ENCODE measurements at regions not wholly inside any gene's neighbourhood (a gene's known extent, or its start where the extent isn't known, plus 50 kb on each side); places are given as distances from the start of the nearest gene placed in this dataset.
"Not testable (repeated sequence)": the region's sequence is repeated elsewhere in the genome, so short reads cannot be mapped to it uniquely, and the experiment has no call there.

DNA sequence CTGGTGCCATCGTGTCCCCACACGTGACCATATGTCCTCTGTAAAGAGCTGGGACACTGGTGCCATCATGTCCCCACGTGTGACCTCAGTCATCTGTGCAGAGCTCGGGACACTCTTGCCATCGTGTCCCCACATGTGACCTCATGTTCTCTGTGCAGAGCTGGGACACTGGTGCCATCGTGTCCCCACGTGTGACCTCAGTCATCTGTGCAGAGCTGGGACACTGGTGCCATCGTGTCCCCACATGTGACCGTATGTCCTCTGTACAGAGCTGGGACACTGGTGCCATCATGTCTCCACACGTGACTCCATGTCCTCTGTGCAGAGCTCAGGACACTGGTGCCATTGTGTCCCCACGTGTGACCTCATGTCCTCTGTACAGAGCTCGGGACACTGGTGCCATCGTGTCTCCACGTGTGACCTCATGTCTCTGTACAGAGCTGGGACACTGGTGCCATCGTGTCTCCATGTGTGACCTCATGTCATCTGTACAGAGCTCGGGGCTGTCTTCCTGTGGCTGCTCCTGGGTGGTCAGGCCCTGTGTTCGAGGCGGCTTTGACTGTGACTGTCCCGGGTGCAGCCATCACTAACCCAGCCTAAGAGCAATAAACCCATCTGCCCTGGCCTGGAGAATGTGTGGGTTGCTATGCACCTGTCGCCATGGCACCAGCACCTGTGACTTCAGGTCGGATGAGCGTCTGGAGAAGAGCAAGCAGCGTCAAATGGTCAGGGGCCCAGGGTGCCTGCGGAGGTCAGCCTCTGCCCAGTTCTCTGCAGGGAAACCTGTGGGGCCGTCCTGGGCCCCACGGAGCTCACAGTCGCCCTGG, 334.4 kb downstream of the ADGRD1 start:
- Mint-ChIP-seq H3K4me3 (no peak overlapping the region), H3K36me3 (ENCODE audit: low read depth) (no peaks in the 10 kb centered on the region), H3K27ac (no peak overlapping the region), H3K4me1 (no peaks in the 10 kb centered on the region), H3K9me3 (no peaks in the 10 kb centered on the region), H3K27me3 (no peaks in the 10 kb centered on the region)
- no peak for DNase-seq
- ATAC-seq: no peak

DNA sequence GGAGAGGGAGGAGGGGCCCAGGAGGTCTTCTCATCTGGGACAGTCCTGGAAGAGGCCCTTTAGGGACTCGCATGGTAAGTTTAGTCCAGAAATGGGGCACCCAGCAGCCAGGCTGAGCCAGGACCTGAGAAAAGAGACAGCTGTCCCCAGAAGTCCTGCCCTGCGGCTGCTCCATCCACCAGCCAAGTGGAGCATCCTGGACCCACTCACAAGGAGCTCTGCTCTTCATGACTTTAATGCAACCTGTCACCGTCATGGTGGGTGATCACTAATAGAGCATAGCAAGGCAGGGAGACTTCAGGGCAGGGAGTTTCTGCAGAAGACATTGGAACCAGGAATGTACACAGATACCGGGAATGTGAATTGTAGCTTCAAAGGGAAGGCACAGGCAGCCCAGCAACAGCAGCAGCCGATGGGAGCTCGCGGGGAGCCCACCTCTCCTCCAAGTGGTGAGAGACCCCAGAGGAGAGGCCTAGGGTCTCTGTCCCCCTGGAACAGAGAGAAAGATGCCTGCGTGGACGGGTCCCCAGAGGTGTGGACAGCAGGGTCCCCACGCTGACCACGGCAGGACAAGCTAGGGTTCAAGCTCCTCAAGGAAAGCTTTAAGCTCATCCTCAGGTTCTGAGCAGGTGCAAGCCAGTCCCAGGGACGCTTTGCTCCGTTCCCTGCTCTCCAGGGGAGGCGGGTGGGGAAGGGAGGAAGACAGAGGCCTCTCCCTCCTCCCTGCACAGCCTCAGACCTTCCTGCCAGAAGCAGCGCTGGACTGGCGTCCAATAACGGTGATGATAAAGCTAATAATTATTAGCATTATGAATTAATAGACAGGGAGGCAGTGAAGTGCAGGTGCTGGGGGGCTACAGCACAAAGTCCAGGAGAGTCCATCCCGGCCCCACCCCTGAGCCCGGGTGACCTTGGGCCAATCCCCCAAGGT, 335.3 kb downstream of the ADGRD1 start:
- not testable (repeated sequence) for H3K36me3 Mint-ChIP-seq (ENCODE audit: low read depth); H3K9me3 Mint-ChIP-seq

DNA sequence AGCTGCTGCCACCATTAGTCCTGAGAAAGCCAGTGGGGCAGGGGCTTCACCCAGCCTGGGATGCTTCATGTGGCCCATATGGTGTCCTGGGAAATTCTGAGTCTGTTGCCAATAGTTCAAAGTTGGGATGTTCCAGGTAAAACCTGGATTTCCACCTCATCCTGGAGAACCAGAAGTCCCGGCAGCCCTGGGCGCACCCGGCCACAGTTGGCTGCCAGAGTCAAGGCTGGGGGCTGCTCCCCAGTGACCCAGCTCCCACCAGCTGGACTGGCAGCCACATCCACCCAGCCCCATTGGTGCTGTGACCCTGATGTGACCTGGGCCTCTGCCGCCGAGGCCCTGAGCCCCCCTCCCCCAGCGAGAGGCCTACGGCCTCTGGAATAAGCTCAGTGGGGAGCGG, 336.1 kb downstream of the ADGRD1 start:
- H3K27me3 Mint-ChIP-seq; H3K4me1 Mint-ChIP-seq; ATAC-seq; H3K36me3 Mint-ChIP-seq (ENCODE audit: low read depth); H3K4me3 Mint-ChIP-seq; DNase-seq; H3K9me3 Mint-ChIP-seq; H3K27ac Mint-ChIP-seq: not testable (repeated sequence)

More for the DNA sequence above, 335.3 kb downstream of the ADGRD1 start:
- not testable (repeated sequence) for ATAC-seq, H3K4me3 Mint-ChIP-seq, H3K4me1 Mint-ChIP-seq, H3K27me3 Mint-ChIP-seq, DNase-seq, H3K27ac Mint-ChIP-seq

DNA sequence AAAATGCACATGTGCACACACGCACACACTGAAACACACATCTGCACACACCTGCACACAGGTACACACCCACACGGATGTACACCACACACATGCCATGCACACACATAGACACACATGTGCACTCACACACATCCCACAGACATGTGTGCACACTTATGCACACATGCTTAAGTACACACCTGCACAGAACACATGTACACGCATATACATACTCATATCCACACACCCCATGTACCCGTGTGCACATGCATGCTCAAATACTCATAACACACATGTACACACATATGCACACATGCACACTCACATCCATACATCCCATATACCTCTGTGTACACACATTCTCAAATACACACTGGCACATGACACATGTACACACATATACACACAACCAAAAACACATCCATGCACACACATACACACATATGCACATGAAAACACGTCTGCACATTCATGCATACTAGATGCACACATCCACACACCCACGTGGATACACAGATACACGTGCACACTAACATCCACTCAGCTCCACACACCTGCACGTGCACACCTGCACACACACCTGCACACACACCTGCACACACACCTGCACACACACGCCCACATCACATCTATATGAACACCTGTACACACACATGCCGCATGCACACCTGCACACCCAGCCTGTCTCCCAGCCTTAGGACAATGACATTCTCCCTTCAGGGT, 336.7 kb downstream of the ADGRD1 start:
- no peak for DNase-seq
- Mint-ChIP-seq H3K27ac (no peak overlapping the region), H3K4me3 (no peak overlapping the region), H3K27me3 (no peaks in the 10 kb centered on the region), H3K9me3 (no peaks in the 10 kb centered on the region), H3K4me1 (no peaks in the 10 kb centered on the region), H3K36me3 (ENCODE audit: low read depth) (no peaks in the 10 kb centered on the region)
- ATAC-seq: no peak

DNA sequence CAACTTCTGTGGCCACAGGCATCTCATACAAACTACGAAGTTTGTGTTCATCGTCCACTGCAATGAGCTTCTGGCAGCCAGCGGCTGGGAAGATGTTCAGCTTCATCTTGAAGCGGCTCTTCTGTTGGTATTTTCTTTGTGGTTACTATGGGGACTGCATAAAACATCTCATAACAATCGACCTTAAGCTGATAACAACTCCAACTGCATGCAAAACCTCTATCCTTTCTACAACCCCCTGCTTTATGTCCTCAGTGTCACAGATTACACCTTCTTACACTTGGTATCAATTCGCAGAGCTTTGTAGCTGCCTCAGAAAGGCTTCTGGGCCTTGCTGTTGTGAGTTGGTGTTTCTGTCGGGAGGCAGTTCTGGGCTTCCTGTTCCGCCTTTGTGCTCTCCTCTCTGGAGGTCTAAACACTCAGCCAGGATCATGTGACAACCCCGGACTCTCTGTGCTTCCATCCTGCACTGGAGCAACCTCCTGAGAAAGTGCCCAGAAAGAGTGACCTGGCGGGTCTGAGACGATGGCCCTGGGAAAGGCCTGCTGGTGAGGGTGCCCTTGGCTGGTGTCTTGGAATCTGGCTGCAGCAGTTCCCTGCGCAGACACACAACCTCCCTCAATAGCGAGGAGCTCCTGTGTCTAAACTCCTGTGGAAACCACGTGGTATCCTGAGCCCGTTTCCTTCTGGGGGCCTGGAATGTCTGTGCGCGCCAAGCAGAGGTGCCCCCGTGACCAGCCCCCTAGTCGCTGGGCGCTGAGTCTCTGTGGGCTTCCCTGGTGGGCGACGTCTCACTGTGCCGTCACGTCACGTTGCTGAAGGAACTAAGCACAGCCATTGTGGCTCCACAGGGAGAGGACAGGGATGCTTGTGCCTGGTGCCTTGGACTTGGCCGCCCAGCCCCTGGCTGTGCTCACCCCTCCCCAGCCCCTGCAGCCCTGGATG, 339.6 kb downstream of the ADGRD1 start:
- H3K4me1 Mint-ChIP-seq; H3K36me3 Mint-ChIP-seq (ENCODE audit: low read depth); H3K27ac Mint-ChIP-seq; H3K4me3 Mint-ChIP-seq; H3K27me3 Mint-ChIP-seq; H3K9me3 Mint-ChIP-seq; DNase-seq; ATAC-seq: not testable (repeated sequence)

DNA sequence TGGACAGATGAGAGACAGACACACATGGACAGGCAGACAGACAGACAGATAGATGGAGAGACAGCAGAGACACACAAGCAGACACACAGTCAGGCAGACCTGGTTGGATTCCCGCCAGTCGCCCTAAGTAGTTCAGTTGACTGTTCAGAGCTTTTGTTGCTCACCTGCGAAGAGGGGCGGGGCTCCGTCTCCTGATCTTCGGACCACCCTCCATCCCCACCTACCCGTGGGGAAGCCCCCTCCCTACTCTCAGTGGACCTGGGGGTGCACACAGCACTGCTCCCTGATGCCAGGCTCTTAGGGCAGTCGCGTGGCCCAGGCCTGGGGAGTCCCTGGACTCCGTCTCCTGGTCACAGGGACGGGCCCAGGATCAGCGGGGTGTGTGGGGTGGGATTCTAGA, 341.0 kb downstream of the ADGRD1 start:
- H3K27ac Mint-ChIP-seq; ATAC-seq; H3K9me3 Mint-ChIP-seq; H3K4me3 Mint-ChIP-seq; H3K36me3 Mint-ChIP-seq (ENCODE audit: low read depth); H3K4me1 Mint-ChIP-seq; H3K27me3 Mint-ChIP-seq; DNase-seq: not testable (repeated sequence)

DNA sequence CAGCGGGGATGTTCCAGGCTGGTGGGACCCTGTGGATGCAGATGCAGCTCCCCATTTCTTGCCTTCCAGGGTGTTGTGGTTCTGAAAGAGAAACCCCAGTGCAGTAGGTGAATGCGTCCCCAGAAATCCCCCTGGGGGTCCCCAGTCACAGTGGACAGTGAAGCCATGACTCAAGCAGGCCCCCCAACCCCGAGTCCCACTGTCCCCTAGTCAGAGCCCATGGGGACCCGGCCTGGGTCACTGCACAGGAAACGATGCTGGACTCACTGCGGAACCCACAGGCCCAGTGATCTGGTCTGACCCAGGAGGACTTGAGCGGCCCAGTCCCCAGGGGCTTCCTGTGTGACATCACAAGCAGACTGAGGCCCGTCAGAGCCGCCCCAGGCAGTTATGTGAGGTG, 341.4 kb downstream of the ADGRD1 start:
- H3K4me1 Mint-ChIP-seq; H3K27ac Mint-ChIP-seq; DNase-seq; H3K27me3 Mint-ChIP-seq; ATAC-seq; H3K4me3 Mint-ChIP-seq; H3K36me3 Mint-ChIP-seq (ENCODE audit: low read depth); H3K9me3 Mint-ChIP-seq: not testable (repeated sequence)

DNA sequence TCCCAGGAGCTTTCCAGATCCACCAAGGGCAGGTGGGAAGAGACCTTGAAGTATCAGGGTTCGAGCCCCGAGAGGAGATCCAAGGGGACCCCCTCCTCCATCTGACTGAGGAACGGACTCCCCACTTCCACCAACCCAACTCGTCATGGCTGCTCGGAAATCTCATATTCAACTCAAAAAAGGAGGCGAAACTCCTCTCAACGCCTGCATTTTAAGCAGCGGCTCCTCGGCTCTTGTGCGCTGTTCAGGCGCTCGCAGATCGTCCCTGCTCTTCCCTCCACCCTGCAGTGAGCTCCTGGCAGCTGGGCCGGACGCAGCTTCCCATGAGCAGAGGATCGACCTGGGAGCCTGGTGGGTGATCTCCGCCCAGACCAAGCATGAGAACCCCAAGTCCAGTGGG, 341.9 kb downstream of the ADGRD1 start:
- H3K9me3 Mint-ChIP-seq; H3K27me3 Mint-ChIP-seq; H3K36me3 Mint-ChIP-seq (ENCODE audit: low read depth); ATAC-seq; H3K27ac Mint-ChIP-seq; H3K4me1 Mint-ChIP-seq; H3K4me3 Mint-ChIP-seq; DNase-seq: not testable (repeated sequence)

DNA sequence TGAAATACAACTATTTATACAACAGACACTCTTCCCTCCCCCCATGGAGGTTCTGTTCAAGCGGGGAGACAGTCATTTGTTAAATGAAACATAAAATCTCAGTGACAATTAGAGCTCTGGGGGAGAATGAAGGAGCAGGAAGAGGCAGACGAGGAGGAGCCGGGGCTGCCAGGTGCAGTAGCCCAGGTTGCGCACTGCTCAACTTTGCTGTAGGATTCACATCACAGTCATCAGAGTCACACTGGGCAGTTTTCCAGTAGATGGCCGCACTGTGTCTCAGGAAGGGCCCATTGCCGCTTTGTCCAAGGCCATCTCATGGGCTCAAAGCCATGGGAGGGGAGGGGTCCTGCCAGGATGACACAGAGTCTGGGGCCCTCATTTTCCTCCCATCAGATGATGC, 342.4 kb downstream of the ADGRD1 start:
- not testable (repeated sequence) for ATAC-seq; H3K4me1 Mint-ChIP-seq; H3K27ac Mint-ChIP-seq; H3K36me3 Mint-ChIP-seq (ENCODE audit: low read depth); H3K9me3 Mint-ChIP-seq; DNase-seq; H3K27me3 Mint-ChIP-seq; H3K4me3 Mint-ChIP-seq

DNA sequence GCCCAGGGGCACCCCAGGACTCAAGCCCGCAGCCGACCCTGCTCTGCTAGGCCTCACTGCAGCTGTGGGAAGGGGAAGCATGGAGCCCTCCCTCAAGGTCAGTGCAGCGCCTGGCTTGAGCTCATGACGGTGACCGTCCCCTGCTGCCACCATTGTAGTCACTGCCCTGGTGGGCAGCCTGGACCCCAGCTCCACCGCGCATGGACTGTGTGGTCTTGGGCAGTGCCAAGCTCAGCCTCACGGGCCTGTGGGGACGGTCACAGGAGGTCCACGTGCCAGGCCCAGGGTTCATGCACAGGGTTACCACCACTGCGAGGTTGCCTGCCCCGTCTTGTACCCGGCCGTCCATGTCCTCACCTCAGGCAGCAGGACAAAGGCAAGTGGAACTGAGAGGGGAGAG, 342.9 kb downstream of the ADGRD1 start:
- not testable (repeated sequence) for H3K27me3 Mint-ChIP-seq; H3K4me3 Mint-ChIP-seq; DNase-seq; H3K4me1 Mint-ChIP-seq; H3K27ac Mint-ChIP-seq; ATAC-seq; H3K36me3 Mint-ChIP-seq (ENCODE audit: low read depth); H3K9me3 Mint-ChIP-seq

DNA sequence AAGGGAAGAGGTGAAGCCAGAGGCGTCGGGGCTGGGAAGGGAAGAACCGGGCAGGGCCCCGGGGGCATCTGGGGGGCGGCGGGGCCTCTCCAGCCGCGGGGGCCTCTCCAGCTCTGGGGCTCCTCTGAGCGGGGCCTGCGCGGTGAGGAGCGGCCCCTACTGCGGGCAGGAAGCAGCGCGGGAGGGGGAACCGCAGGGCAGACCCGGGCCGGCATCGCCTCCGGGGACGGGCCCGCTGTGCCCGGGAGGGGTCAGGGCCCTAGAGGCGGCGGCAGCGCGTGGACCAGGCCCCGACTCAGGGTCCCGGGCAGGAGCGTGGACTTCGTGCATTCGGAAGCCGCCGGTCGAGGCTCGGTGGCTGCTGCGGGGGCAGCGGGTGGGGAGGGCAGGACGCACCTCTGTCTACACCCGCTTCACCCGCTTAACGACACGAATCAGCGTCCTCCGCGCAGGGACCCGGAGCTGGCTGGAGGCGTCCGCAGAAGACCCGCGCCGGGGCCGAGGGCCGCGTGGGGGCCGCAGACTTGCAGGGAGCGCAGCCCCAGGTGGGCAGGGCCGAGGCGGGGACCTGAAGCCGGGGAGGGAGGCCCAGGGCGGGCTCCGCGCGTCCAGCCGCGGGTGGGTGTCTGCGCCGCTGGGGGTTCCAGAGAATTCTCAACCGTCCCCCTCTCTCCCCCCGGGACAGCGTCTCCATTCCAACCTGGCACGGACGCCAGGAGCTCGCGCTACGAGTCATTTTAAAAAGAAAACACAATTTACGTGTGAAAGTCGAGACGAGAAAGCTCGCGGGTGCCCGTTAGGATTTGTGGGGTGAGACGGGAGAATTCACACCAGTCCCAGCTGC, 345.0 kb downstream of the ADGRD1 start:
- not testable (repeated sequence) for H3K4me3 Mint-ChIP-seq; H3K36me3 Mint-ChIP-seq (ENCODE audit: low read depth); H3K4me1 Mint-ChIP-seq; DNase-seq; H3K9me3 Mint-ChIP-seq; H3K27ac Mint-ChIP-seq; H3K27me3 Mint-ChIP-seq
- peak; percentile 21 for ATAC-seq

DNA sequence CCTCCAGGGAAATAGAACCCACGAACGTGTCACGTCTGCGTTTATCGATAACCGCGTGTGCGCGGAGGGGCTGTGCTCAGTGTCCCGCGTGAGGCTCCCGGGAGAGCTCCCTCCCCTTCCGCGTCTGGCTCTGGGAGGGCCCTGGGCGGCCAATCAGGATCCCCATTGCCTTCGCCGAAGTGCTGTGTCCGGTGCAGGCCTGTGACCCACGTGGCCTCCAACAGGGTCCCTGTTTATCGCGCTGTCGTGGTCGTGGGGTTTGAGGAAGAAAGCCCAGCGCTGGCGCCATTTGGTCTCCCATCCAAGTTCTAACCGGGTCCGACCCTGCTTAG, 345.6 kb downstream of the ADGRD1 start:
- not testable (repeated sequence) for H3K4me1 Mint-ChIP-seq; H3K4me3 Mint-ChIP-seq; ATAC-seq; H3K27ac Mint-ChIP-seq; H3K36me3 Mint-ChIP-seq (ENCODE audit: low read depth); DNase-seq; H3K9me3 Mint-ChIP-seq; H3K27me3 Mint-ChIP-seq

DNA sequence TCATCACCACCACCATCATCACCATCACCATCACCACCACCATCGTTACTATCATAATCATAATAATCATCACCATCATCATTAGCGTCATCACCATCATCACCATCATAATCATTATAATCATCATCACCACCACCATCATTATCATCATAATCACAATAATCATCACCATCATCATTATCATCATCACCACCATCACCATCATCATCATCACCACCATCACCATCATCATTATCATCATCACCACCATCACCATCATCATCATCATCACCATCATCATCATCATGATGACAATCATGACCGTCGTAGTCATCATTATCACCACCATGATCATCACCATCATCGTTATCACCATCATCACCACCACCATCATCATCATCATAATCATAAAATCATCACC, 349.9 kb downstream of the ADGRD1 start:
- H3K27me3 Mint-ChIP-seq; H3K4me3 Mint-ChIP-seq; ATAC-seq; H3K36me3 Mint-ChIP-seq (ENCODE audit: low read depth); H3K9me3 Mint-ChIP-seq; H3K4me1 Mint-ChIP-seq; H3K27ac Mint-ChIP-seq; DNase-seq: not testable (repeated sequence)

Data from activated naive CD8-positive, alpha-beta T cell treated with anti-CD3 and anti-CD28 coated beads, Interleukin-2, amount 50 U/mL, for 24 hours (primary cell).